Chondrocyte (in vitro differentiated cells): ENCODE measurements at regions not wholly inside any gene's neighbourhood (a gene's known extent, or its start where the extent isn't known, plus 50 kb on each side); places are given as distances from the start of the nearest gene placed in this dataset.
A peak's percentile ranks its signal among the peaks of the same experiment; 100 is the strongest.

Experiments used
- DNase-seq: peaks from one replicate; pipeline ENCODE4 v3.0.0; 2021; ENCODE audit warnings: mixed read lengths, low spot score
- H3K27ac Mint-ChIP-seq: one replicate; pipeline ENCODE4 v1.8.0; 2021; ENCODE audit warnings: mild to moderate bottlenecking, moderate library complexity, mixed read lengths; ENCODE audit not compliant: unreplicated experiment
- H3K27me3 Mint-ChIP-seq: 2 replicates; pipeline ENCODE4 v1.8.0; 2021; ENCODE audit warnings: low read depth, mixed read lengths
- H3K36me3 Mint-ChIP-seq: 2 replicates; pipeline ENCODE4 v1.8.0; 2021; ENCODE audit warnings: low read depth, mixed read lengths
- H3K4me1 Mint-ChIP-seq: 2 replicates; pipeline ENCODE4 v1.8.0; 2021; ENCODE audit warnings: low read depth, mild to moderate bottlenecking, mixed read lengths
- H3K4me3 Mint-ChIP-seq: one replicate; pipeline ENCODE4 v1.8.0; 2021; ENCODE audit warnings: mild to moderate bottlenecking, moderate library complexity, mixed read lengths; ENCODE audit not compliant: unreplicated experiment
- H3K9me3 Mint-ChIP-seq: 2 replicates; pipeline ENCODE4 v1.8.0; 2021; ENCODE audit warnings: low read depth, mixed read lengths
- TF ChIP-seq, protein P1 (sequence below): fragments of 200-600 bp; sonication (generic); IDR thresholded peaks from 2 replicates; pipeline ENCODE4 v1.5.0; 2021; ENCODE audit warnings: antibody characterized with exemption, mild to moderate bottlenecking, moderate library complexity

DNA sequence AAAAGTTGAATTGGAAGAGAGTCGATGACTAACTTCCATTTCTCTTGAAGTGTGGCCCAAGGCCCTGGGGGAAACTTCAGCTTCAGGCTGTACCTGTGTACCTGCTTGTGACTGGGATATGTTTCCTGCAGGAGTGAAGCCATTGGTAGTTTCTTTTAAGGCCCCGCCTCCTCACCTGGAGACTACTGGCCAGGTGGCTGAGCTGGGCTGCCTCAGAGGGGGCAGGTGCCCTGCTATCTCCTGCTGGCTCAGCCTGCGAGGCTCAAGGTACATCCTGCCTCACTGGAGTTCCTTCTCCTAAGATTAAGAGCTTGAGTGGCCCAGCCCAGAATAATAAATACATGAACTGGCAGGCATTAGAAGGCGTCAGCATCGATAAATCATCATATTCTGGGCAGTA is 121.6 kb upstream of the ROPN1 start:
- no peaks in the 10 kb centered on the region for H3K36me3 Mint-ChIP-seq
- no peaks in the 10 kb centered on the region for H3K9me3 Mint-ChIP-seq
- H3K4me3 Mint-ChIP-seq = no peak overlapping the region
- H3K27me3 Mint-ChIP-seq = no peaks in the 10 kb centered on the region
- TF ChIP-seq, protein P1, sequence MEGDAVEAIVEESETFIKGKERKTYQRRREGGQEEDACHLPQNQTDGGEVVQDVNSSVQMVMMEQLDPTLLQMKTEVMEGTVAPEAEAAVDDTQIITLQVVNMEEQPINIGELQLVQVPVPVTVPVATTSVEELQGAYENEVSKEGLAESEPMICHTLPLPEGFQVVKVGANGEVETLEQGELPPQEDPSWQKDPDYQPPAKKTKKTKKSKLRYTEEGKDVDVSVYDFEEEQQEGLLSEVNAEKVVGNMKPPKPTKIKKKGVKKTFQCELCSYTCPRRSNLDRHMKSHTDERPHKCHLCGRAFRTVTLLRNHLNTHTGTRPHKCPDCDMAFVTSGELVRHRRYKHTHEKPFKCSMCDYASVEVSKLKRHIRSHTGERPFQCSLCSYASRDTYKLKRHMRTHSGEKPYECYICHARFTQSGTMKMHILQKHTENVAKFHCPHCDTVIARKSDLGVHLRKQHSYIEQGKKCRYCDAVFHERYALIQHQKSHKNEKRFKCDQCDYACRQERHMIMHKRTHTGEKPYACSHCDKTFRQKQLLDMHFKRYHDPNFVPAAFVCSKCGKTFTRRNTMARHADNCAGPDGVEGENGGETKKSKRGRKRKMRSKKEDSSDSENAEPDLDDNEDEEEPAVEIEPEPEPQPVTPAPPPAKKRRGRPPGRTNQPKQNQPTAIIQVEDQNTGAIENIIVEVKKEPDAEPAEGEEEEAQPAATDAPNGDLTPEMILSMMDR = no peak
- DNase-seq = no peak
- no peak overlapping the region for H3K27ac Mint-ChIP-seq
- peaks cover 35% of the 10 kb centered on the region for H3K4me1 Mint-ChIP-seq

DNA sequence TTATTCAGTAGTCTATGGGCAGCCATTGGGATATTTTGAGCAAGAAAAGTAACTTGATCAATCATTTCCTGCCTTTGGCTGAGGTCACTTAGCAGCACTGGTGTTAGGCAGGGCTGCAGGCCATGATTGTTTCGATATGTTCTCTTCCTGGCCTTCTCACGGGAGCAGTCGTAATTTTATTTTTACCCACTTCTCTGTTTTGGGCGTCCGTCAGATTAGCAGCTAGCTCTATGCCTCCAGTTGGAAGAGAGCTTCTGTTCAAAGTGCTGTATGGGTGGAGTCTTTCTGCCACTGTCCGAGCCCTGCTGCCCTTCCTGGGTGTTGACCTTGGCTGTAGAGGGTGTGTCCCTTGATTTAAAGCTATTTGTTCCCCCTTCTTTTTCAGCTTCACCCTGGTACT is 123.4 kb upstream of the ROPN1 start:
- H3K27ac Mint-ChIP-seq = peak overlapping the region; percentile 28
- DNase-seq = no peak
- no peak overlapping the region for H3K4me3 Mint-ChIP-seq
- no peaks in the 10 kb centered on the region for H3K27me3 Mint-ChIP-seq
- TF ChIP-seq, protein P1 = no peak
- H3K9me3 Mint-ChIP-seq = no peaks in the 10 kb centered on the region
- peaks cover 52% of the 10 kb centered on the region for H3K4me1 Mint-ChIP-seq
- H3K36me3 Mint-ChIP-seq = no peaks in the 10 kb centered on the region

DNA sequence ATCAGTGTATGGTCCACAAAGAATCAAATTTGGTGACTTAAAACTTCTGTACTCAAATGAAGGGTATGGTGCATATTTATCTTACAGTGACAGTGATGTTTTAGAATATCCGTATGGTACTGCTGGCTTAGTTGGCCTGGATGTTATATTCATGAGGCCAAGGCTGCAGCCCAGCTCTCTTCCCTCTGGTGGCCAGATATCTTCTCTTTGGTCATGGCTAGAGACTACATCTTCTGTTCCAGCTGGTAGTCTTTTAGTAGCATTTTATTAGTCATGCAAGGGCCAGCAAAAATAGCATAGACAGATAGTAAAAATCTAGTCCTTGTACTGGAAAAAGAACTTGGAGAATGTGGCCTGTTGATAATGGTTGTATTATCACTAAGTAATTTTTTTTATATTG is 124.0 kb upstream of the ROPN1 start:
- H3K9me3 Mint-ChIP-seq = no peaks in the 10 kb centered on the region
- H3K4me3 Mint-ChIP-seq = no peak overlapping the region
- no peaks in the 10 kb centered on the region for H3K27me3 Mint-ChIP-seq
- H3K4me1 Mint-ChIP-seq = peaks cover 52% of the 10 kb centered on the region
- TF ChIP-seq, protein P1 = no peak
- H3K36me3 Mint-ChIP-seq = no peaks in the 10 kb centered on the region
- DNase-seq = no peak
- no peak overlapping the region for H3K27ac Mint-ChIP-seq

DNA sequence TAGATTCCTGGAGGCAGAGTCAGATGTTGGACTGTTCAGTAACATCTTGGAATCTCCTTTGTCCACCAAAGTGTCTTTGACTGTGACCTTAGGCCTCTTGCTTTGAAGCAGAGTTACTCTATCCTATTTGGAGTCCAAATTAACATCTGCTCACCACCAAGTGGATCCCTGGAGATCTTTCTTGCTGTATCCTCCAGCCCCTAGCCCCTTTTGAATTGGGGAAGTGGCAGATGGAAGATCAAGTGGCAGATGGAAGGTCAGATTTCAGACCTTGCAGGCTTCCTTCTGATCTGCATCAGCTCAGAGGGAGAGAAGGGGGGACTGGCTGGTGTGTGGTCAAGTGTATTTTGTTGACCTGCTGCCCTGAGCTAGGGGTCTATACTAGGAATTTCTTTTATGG is 125.0 kb upstream of the ROPN1 start:
- Mint-ChIP-seq H3K27ac (peak overlapping the region; percentile 10), H3K36me3 (no peaks in the 10 kb centered on the region), H3K9me3 (no peaks in the 10 kb centered on the region), H3K4me1 (peaks cover 52% of the 10 kb centered on the region), H3K4me3 (no peak overlapping the region), H3K27me3 (no peaks in the 10 kb centered on the region)
- DNase-seq = no peak
- TF ChIP-seq, protein P1 = no peak

DNA sequence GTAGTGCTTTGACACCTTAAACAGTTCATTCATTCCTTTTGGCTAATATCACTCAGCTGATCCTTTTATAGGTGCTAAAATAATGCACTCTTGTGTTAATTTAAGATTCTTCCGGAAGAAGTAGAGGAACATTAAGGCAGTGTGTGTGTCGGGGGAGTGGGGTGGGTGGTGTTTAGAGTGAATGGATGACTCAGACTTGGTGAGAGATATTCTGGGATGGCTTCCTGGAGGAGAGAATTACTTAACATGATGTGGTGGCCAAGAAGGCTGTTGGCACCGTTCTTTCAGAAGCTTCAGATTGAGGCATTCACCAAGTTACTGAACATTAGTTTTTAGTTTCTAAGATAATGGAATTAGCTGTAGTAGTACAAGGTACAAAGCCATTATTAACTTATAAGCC is 125.6 kb upstream of the ROPN1 start:
- Mint-ChIP-seq H3K27me3 (no peaks in the 10 kb centered on the region), H3K27ac (peak overlapping the region; percentile 34), H3K36me3 (no peaks in the 10 kb centered on the region), H3K4me3 (no peak overlapping the region), H3K4me1 (peaks cover 51% of the 10 kb centered on the region), H3K9me3 (no peaks in the 10 kb centered on the region)
- DNase-seq = no peak
- TF ChIP-seq, protein P1 = no peak
